ENCODE measurements at regions not wholly inside any gene's neighbourhood (a gene's known extent, or its start where the extent isn't known, plus 50 kb on each side); places are given as distances from the start of the nearest gene placed in this dataset.

GRCh38 chr5:148012801-148013200, 51.0 kb upstream of the SPINK5 start:
- Histone ChIP-seq H3K4me1 (no peaks in the 10 kb centered on the region), H3K4me3 (no peak overlapping the region), H3K36me3 (no peaks in the 10 kb centered on the region), H3K27me3 (replicated peaks in 1 of 7) (no peaks in the 10 kb centered on the region), H3K27ac (no peak overlapping the region), H3K9me3 (no peaks in the 10 kb centered on the region)
- intact Hi-C loops (cut with DNase I; ENCODE audit: low total_unique reads), result no loop called here
- DNase-seq, result no peak
- TF ChIP-seq POLR2A (IDR thresholded peaks at IDR 0.05) (no peak), POLR2AphosphoS5 (IDR thresholded peaks at IDR 0.05) (no peak)
- TF ChIP-seq, protein P1, sequence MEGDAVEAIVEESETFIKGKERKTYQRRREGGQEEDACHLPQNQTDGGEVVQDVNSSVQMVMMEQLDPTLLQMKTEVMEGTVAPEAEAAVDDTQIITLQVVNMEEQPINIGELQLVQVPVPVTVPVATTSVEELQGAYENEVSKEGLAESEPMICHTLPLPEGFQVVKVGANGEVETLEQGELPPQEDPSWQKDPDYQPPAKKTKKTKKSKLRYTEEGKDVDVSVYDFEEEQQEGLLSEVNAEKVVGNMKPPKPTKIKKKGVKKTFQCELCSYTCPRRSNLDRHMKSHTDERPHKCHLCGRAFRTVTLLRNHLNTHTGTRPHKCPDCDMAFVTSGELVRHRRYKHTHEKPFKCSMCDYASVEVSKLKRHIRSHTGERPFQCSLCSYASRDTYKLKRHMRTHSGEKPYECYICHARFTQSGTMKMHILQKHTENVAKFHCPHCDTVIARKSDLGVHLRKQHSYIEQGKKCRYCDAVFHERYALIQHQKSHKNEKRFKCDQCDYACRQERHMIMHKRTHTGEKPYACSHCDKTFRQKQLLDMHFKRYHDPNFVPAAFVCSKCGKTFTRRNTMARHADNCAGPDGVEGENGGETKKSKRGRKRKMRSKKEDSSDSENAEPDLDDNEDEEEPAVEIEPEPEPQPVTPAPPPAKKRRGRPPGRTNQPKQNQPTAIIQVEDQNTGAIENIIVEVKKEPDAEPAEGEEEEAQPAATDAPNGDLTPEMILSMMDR (IDR thresholded peaks at IDR 0.05 in 8 of 11, conservative IDR thresholded peaks at IDR 0.05 in 3 of 11), result no peak
- 32 to 50% (median 43%) methylated on average over 3 of the region's 3 CpGs for WGBS, 5 donors

DNA sequence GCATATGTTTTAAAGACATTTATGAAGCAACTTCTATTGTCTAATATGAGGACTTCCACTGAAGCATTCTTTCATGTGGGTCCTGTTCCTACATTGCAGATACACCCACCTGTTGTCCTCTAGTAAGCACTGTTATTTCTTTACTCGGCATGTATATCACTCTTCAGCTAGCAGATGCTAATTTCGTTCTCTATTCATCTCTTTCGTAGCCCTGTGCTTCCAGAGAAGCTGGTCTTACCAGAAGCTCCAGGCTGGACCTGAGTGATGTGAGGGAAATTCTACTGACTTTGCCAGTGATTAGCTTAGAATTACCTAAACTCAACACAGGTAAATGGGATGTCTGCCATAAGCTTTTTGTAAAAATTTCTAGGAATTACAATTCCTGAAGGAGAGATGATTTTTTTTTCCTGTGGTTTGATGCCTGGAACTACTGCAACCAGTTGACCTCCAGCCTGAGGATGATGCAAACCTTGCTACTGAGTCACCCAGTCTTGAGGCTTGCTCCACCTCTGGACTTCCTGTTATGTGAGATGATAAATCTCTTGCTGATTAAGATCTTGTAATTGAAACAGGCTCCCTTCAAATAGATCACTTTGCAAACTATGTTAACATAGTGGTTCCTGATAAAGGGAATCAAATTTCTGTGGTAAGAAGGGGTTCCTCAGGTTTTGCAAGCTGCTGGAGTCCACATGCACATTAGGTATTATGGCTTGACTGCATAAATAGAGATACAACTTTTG, 52.2 kb upstream of the SPINK5 start:
- no peak for TF ChIP-seq POLR2AphosphoS5 (IDR thresholded peaks at IDR 0.05)
- no peak for TF ChIP-seq POLR2A (IDR thresholded peaks at IDR 0.05)
- TF ChIP-seq, protein P1 (IDR thresholded peaks at IDR 0.05 in 8 of 11, conservative IDR thresholded peaks at IDR 0.05 in 3 of 11), result no peak
- Histone ChIP-seq H3K36me3 (no peaks in the 10 kb centered on the region), H3K4me3 (no peak overlapping the region), H3K9me3 (peaks cover 0 to 1% (median 0%) of the 10 kb centered on the region in 8 donors), H3K27me3 (replicated peaks in 1 of 7) (no peaks in the 10 kb centered on the region), H3K27ac (no peak overlapping the region), H3K4me1 (no peaks in the 10 kb centered on the region)
- intact Hi-C loops (cut with DNase I; ENCODE audit: low total_unique reads), result no loop called here
- no peak for DNase-seq
- 79 to 95% (median 91%) methylated on average over 3 of the region's 3 CpGs for WGBS, 5 donors

DNA sequence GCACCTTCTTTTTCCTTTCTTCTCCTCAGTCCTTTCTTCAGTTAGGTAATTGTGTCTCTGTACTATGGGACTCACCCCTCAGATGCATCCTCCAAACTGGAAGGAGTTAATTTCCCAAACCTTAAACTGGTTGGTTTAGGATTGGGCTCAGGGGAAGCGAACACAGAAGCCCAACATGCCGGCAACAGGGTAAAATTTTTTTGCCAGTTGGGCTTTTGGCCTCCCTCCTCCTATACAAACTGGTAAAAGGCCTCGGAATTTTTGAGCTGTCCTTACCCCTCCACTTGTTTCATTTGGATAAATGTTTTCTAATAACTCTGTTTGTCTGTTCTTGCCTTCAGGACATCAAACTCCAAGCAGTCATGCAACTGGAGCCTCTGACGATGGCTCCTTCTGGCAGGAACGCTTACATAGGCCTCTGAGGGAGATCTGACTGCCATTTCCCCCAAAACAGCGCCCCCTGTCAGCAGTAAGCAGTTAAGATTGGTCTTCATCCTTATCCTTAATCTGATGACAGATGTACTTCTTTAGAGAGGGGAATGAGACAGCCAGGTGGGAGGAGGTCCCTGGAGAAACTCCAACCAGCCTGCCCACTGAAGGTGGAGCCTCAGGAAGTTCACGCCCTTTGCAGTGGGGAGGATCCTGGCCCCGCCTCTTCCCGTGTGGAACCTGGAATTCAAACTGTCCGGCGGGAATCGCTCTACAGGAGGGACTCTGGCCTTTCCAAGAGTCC, 57.8 kb upstream of the SPINK5 start:
- DNase-seq, result no peak
- Histone ChIP-seq H3K27me3 (replicated peaks in 1 of 7) (no peaks in the 10 kb centered on the region), H3K9me3 (peaks cover 8 to 50% (median 23%) of the 10 kb centered on the region in 8 donors), H3K4me1 (no peaks in the 10 kb centered on the region), H3K4me3 (no peak overlapping the region), H3K27ac (no peak overlapping the region), H3K36me3 (no peaks in the 10 kb centered on the region)
- intact Hi-C loops (cut with DNase I; ENCODE audit: low total_unique reads), result no loop called here
- 69 to 74% (median 73%) methylated on average over 12 of the region's 12 CpGs for WGBS, 5 donors
- no peak for TF ChIP-seq POLR2AphosphoS5 (IDR thresholded peaks at IDR 0.05)
- TF ChIP-seq, protein P1 (IDR thresholded peaks at IDR 0.05 in 8 of 11, conservative IDR thresholded peaks at IDR 0.05 in 3 of 11), result no peak
- TF ChIP-seq POLR2A (IDR thresholded peaks at IDR 0.05), result no peak

DNA sequence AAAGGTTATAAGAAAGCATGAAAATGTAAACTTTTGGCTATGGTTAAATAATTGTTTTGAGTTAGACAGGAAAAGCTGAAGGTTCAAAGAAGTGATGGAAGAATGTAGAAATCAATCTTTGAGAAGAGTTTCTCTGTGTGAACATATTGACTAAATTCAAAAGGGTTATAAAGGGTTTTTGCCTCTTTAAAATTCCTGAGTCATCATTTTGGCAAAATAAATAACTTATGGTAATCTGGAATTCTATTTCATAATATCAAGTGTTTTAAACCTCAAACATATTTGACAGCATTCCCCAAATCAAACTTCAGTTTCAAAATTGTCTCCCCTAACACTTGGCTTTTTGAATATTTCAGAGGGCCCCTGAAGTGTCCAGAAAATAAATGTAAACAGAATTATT, 60.6 kb upstream of the SPINK5 start:
- Histone ChIP-seq H3K36me3 (no peaks in the 10 kb centered on the region), H3K9me3 (peaks cover 8 to 66% (median 37%) of the 10 kb centered on the region in 8 donors), H3K4me3 (no peak overlapping the region), H3K27ac (no peak overlapping the region), H3K4me1 (no peaks in the 10 kb centered on the region), H3K27me3 (replicated peaks in 1 of 7) (no peaks in the 10 kb centered on the region)
- TF ChIP-seq POLR2AphosphoS5 (IDR thresholded peaks at IDR 0.05) (no peak), POLR2A (IDR thresholded peaks at IDR 0.05) (no peak)
- TF ChIP-seq, protein P1 (IDR thresholded peaks at IDR 0.05 in 8 of 11, conservative IDR thresholded peaks at IDR 0.05 in 3 of 11), result no peak
- intact Hi-C loops (cut with DNase I; ENCODE audit: low total_unique reads), result no loop called here
- no peak for DNase-seq
